GM12872 (cell line): ENCODE measurements at regions not wholly inside any gene's neighbourhood (a gene's known extent, or its start where the extent isn't known, plus 50 kb on each side); places are given as distances from the start of the nearest gene placed in this dataset.

ENCODE experiments used
- CTCF ChIP-seq: IDR thresholded peaks from 3 replicates; pipeline ENCODE4 v1.5.1; 2011; ENCODE audit warnings: low read depth, mild to moderate bottlenecking, low read length, moderate library complexity; ENCODE audit not compliant: insufficient read depth

- no peak for TF ChIP-seq CTCF
These were observed 79.2 kb upstream of the ARHGEF7 start for GRCh38 chr13:111035861-111036260.

GRCh38 chr13:111034811-111035210, 80.3 kb upstream of the ARHGEF7 start:
- no peak for TF ChIP-seq CTCF

- no peak for TF ChIP-seq CTCF
These were observed 81.7 kb upstream of the ARHGEF7 start for GRCh38 chr13:111033172-111034130.

GRCh38 chr13:111031531-111031961, 83.6 kb upstream of the ARHGEF7 start:
- no peak for TF ChIP-seq CTCF

GRCh38 chr13:111029957-111030609, 85.0 kb upstream of the ARHGEF7 start:
- no peak for TF ChIP-seq CTCF

- no peak for TF ChIP-seq CTCF
These were observed 87.4 kb upstream of the ARHGEF7 start for GRCh38 chr13:111027458-111028439.
